HG02798 (cell line): ENCODE measurements at regions not wholly inside any gene's neighbourhood (a gene's known extent, or its start where the extent isn't known, plus 50 kb on each side); places are given as distances from the start of the nearest gene placed in this dataset.
A peak's percentile ranks its signal among the peaks of the same experiment; 100 is the strongest.

ENCODE experiments used
- ATAC-seq: cut with Tn5 transposase; IDR thresholded peaks from one replicate; pipeline ENCODE4 v1.9.1; 2021; ENCODE audit warnings: mild to moderate bottlenecking; ENCODE audit not compliant: unreplicated experiment, poor library complexity

GRCh38 chr18:54714851-54715250 lies 113.4 kb upstream of the RAB27B start:
- no peak for ATAC-seq

GRCh38 chr18:54716586-54716985 lies 111.7 kb upstream of the RAB27B start:
- no peak for ATAC-seq

- peak; percentile 78 for ATAC-seq
These were observed 110.4 kb upstream of the RAB27B start for GRCh38 chr18:54717673-54718407.

DNA sequence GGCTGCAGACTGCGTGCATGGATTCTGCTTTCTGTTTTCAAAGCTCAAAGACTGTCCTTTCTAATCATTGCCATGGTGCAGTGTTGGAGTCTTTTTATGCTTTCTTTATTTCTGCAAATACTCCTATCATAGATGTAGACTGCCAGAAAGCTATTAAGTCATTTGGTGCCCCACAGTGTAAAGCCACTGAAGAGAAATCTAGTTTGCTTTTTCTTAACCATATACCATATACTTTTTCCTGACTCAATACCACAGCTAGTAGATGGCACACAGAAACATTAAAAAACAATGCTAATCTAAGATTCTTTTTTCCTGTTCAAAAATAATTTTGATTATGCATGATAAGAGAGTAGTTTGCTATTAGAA lies 109.9 kb upstream of the RAB27B start:
- ATAC-seq = no peak

DNA sequence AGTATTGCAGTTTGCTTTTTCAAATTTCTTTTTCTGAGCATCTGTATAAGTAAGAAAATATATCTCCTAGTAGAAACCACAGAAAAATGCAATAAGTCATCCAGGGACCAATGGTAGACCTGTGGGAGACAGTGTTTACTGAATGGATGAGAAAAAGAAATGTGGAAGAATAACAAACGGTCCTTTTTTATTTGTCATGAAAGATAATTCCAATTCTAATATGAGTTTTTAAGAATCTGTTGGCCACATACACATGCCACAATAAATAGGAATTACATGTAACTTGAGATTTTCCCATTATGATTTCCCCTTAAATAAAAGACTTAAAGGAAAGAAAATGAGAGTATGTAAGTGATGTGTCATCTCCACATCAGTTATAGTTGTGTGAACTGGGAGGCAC lies 107.7 kb upstream of the RAB27B start:
- no peak for ATAC-seq

- ATAC-seq = no peak
These were observed 102.1 kb upstream of the RAB27B start for GRCh38 chr18:54726143-54726542.

DNA sequence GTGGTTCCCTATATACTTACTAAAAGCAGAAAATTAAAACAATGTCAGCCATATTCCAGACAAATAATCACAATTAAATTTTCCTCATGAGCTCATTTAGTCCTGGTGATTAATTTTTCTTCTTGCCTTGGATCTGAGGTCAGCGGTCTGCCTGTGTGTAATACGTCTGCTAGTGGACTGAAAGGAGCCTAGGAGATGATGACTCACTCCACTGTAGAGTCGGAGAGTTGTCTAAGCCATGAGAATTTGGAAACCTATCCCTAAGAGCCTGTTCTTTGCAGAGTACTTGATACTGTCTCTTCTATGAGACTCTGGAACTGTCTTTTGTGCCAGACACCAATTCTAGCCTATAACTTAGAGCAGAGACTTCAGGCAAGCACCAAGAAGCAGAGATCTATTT lies 94.2 kb upstream of the RAB27B start:
- ATAC-seq = no peak

DNA sequence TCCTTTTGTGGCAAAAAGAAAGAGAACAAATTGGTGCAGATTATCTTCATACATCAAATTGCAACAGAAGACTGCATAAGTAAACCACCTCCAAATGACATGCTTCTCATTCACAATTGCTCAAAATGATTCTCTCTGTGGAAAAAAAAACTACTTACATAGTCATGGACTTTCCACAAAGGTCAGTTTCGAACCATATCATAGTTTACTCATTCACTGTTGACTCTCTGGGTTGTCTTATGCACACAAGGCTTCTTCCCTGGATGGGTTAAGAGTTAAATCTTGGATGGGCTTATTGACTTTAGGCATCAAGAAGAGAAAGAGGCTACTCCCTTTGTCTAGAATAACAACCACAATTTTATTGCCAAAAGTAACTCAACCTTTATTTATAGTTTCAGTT lies 91.3 kb upstream of the RAB27B start:
- ATAC-seq = no peak

- no peak for ATAC-seq
These were observed 90.3 kb upstream of the RAB27B start for GRCh38 chr18:54737986-54738385.

DNA sequence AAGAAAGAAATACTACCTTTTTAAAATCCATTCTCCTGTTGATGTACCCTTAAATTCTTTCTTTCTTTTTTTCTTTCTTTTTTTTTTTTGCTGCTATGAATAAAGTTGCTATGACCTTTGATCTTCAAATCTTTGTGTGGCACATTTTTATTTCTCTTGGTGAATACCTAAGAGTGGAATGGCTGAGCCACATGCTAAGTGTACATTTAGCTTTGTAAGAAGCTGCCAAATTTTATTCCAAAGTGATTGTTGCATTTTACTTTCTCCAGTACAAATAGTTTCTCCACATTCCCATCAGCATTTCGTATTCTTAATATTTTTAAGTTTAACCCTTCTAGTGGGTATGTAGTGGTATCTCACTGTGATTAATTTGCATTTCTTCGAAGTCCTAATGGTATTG lies 88.8 kb upstream of the RAB27B start:
- ATAC-seq = no peak

DNA sequence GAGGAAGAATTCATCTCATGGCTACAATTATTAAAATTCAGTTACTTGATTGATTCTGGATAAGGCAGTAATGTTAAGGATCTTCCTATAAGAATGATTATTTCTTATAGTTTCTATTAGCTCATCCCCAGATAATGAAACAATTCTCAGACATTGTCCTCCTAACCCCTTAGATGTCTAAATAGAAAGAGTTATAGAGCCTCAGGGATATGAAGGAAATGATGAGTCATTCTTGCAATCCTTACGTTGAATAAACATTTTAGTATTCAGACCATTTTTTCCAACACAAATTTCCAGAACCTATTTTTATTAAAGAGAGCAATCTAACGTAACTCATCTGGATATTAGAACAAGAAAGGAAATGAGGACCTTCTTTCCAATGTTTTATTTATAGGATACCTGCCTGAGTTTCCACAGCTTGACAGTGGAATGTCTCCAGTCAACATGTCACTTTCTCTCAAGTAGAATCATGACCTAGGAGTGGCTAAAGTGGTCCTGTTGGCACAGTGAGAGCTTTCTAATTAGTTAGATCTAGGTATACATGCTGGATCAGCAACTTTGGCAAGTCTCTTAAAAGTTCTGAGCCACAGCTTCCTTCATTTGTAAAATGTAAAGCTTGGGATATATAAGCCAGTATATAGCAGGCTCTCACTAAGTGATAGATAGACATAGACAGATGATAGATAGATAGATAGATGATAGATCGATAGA lies 88.0 kb upstream of the RAB27B start:
- ATAC-seq = no peak

GRCh38 chr18:54742120-54742519 lies 86.2 kb upstream of the RAB27B start:
- ATAC-seq = no peak

DNA sequence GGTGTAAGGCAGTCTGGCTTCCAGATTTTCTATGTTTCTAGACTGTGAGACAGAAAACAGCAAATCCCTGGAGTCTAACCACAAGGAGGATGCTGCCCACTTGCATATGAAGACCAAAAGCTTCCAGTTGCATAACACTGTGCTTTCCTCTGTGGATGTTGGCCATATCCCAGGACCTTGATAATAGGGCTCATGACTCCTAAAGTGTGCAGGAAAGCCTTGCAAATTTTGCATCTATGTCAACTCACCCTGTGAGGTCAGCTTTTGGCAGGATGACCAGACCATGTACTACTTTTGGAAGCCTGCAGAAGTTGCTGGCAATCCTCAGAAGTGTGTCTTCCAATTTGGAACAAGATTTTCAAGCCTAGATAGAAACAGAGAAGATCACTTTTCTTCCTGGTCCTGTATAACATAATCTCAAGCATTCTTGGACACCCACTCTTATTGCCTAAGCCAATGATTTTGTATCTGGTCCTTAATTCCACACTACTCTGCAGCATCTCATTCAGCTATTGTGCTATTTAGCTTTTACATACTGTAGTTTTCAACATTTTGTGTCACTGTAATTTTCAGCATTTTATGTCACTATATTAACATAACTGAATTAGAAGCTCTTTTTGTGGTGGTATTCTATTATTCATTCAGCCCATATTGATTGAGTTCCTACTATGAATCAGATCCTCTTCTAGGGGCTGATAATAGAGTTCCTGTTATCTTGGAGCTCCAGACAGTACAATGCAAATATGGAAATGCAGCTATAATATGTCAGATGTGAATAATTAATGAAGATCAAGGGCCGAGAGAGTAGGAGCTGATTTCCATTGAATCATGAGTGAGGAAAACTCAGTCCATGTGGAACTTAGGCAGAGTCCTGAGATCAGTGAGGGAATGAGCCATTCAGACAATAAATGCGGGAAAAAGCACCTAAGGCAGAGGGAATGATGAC lies 85.3 kb upstream of the RAB27B start:
- ATAC-seq = no peak

- ATAC-seq = no peak
These were observed 84.7 kb upstream of the RAB27B start for GRCh38 chr18:54743605-54743995.

DNA sequence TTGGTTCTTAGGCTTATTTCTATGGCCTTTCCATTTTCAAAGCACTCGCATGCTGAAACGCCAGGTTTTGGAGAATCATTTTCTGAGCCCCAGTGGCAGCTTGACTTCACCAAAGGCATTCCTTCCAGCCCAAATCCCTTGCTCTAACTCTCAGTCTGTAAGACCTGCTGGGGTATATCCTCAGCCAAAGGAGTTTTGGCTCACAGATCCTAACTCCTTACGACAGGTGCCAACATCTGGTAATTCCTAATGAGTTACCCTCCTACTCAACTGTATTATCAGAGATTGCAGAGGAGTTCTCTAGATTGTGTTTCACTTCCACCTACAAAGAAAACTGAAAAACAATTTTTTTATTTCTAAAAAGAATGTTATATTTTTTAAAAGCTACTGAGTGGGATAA lies 79.0 kb upstream of the RAB27B start:
- no peak for ATAC-seq

DNA sequence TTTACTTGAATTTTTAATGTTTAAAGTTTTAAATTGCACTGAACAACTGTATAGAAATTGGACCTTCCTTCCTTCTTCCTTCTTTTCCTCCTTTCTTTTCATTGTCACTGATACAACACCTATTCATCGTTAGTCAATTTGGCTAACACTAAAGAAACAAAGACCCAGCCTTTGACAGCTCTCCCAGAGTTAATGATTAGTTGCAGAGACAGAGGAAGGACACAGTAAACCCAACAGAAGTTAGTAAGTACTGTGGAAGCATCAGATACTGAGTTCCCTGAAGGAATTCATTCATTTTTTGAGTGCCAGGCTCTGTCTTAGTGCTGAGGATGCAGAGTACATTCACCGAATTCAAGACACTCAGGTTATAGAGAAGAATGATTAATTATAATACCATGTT lies 77.9 kb upstream of the RAB27B start:
- no peak for ATAC-seq

- ATAC-seq = no peak
These were observed 76.1 kb upstream of the RAB27B start for GRCh38 chr18:54752185-54752584.

DNA sequence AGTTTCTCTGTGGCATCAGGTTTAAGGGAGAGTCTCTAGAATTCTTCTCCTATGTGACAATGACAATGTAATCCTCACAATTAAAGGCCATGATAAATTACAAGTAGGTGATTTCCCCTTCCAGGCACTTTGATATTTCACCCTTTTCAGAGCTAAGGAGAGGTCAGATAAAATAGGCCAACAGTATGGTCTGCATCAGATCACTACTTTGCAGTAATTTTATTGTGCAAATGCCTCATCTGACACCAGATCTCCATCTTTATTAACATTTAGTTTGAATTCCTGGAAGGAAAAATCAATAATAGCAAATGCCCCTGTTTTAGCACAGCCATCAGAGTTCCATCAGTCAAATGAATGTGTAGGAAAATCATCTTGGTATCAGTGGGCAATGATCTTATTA lies 72.8 kb upstream of the RAB27B start:
- no peak for ATAC-seq

DNA sequence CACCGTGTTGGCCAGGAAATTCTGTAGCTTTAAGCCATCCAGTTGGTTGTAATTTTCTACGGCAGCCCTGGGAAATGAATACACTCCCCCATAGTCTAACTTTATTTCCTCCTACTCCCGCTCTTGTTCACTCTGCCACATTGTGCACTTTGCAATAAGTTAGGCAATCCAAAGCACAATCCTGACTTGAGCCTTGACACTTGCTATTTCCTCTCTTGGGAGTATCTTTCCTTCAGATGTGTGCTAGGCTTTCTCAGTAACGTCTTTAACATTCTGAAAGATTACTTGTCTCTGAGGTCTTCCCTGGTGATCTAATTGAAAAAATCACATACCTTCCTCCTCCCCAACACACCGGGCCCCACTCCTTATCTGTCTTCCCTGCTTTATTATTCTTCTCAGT lies 65.9 kb upstream of the RAB27B start:
- no peak for ATAC-seq

DNA sequence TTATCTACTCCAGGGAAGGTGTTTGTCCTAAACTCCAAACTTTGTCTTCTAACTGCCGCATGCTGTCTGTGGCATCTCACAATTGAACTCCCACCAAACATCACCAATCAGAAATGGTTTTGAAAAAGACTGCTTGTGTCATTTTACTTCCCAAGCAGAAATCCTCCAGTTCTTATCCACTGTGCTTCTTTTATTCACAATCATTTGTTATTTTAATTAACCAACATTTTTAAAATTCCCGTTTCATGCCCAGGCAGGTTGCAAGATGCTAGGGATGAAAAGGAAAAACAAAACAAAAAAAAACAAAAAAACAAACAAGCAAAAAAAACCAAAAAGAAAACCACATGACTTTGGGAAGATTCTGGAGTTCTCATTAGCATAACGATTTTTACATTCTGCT lies 63.5 kb upstream of the RAB27B start:
- ATAC-seq = no peak
